ENCODE measurements at regions not wholly inside any gene's neighbourhood (a gene's known extent, or its start where the extent isn't known, plus 50 kb on each side); places are given as distances from the start of the nearest gene placed in this dataset.
"Not testable (repeated sequence)": the region's sequence is repeated elsewhere in the genome, so short reads cannot be mapped to it uniquely, and the experiment has no call there.

DNA sequence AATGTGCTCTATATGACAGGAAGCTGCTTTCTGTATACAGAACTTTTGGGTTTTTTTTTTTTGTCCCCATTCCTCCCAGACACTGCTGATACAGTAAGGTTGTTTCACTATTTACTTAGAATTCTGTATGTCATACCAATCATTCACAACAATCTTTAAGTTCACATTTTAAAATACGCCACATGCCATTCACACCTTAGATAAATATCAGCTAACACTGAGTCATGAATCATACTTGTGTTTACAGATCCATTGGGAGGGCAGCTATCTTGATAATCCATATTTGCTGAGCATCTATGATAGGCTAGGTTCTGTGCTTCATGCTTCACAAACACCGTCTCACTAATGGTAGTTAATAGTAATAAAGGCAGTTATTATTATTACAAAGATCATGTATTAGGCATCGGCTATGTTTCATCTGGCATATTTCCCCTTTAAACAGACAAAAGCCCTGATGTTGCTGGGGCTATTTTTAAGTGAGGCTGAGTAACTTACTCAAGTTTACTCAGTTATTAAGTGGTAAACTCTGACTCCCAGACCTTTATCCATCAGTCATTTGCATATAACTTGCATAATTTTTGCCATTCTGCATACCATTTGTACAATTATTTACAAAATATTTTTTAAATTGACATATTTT, 152.2 kb upstream of the HMHB1 start:
- DNase-seq = no peak

DNA sequence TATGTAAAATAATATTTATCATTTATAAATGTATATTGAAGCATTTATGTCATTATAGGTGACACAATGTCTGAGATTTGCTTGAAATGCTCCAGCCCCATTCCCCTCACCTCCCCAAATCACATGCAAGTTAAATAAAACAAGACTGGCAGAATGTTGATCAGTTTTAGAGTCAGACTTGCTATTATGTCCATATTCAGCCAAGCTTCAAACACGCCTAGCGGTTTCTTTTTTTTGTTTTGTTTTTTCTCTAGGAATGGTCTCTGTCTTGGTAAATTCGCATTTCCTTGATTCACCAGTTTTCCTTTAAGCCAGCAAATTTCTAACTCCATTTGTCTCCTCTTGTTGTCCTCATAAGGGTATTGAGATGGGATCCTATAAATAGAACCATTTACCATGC, 153.0 kb upstream of the HMHB1 start:
- DNase-seq = no peak

GRCh38 chr5:143657647-143658285, 154.2 kb upstream of the HMHB1 start:
- DNase-seq = no peak

GRCh38 chr5:143653766-143654282, 158.1 kb upstream of the HMHB1 start:
- no peak for DNase-seq

DNA sequence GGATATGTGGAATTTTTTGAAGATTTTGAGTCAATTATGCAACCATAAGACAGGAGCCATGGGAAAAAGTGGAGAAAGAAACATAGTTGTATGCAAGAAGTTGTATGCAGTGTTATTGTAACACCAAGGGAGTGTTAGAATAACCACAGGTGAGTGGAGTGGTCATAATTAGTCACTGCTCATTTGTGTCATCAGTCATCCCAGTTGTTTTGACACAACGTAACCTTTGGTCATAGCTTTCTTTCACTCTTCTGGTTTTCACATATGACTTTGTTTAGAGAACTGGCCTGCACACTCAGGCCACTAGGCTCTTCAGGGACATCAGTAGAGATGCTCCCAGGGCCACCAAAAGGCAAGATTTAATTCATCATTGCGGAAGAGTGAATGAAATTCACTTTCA, 158.7 kb upstream of the HMHB1 start:
- no peak for DNase-seq

DNA sequence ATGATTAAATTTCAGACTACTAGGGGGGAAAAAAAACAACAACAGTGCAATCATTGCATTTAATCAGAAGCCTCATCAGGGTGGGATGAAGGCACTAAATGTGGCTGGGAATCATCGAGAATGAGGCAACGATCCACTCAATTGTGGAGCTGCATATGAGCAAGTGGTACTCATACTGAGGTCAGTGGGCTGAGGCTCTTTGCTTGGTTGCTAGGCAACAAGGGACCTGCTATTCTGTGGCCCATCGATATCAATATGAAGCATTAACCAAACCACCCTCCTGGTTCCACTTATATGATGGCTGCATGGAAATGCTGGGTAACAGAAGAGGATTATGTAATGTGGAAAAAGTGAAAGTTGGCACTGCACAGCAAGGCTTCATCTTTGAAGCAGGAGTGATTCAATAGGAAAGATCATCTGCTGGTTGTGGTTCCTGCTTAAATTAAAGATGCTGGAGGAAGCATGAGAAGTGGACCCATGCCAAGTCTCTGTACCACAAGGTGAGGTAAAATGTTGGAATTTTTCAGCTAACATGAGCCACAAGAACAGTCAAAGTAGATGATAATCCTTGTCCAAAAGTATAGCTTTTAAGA, 159.8 kb upstream of the HMHB1 start:
- DNase-seq = no peak

DNA sequence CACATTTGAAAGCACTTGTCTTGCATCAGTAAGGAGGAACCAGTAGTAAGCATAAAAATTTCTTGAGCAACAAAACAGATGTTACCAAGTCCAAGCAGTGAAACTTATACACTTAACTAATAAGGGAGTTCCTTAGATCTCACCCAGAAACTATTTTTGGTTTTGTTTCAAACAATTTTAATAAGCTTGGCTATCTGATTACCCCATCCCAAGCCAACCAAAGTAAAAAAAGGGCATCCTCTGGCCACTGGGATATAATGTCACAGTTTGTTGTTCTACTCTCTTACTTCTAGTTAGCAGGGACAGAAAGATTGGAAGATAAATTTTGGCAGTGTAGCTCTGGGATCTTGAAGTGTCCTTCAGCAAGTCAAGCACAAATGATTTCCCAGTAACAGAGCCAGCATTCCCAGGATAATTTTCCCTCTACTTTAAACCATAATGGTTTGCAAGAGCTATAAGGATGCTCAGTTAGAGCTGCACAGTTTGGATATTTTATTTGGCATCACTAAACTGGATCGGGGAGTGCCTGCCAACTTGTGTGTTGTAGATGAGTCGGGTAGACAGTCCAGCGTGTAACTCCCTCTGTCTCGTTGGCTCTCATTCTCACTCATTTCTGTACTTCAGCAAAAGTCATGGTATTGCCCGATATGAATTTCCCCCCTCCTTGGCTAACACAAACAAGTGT, 161.9 kb upstream of the HMHB1 start:
- DNase-seq = no peak

DNA sequence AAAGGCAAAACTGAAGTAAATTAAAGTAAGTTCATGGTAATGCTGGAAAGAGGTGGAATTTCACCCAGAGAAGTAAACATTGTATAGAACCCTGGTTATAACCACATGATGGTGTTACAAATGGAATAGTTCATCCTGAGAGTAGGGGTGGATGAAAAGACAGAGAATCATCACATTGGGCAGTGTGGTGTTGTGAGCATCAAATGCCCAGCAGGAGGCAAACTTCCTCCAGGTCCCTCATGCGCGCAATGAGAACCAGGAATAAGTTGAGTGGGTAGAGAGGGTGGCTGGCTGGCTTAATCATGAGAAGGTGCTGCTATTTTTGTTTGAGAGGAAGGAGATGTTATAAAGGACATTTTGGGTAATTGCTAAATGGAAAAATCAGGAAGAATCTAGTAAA, 163.3 kb upstream of the HMHB1 start:
- DNase-seq = peak; percentile 3

- DNase-seq = no peak
These were observed 165.0 kb upstream of the HMHB1 start for GRCh38 chr5:143646961-143647360.

GRCh38 chr5:143645356-143645755, 166.6 kb upstream of the HMHB1 start:
- DNase-seq = no peak

DNA sequence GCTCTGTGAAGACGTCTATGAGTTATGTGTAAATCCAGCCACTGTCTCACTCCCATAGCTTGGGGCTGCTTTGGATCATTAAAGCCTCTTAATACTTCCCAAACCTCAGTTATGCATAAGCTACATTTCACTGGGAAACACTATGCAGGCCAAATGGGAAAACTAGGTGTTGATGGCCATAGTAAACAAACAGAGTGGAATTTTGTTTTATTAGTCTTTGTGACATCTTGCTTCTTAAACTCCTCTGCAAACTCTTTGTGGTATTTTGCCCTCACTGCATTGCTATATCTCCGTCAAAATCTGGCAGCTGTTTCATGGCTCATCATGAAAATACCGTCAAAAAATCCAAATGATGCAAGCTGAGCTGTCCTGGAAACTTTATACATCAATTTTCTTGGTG, 167.2 kb upstream of the HMHB1 start:
- no peak for DNase-seq

DNA sequence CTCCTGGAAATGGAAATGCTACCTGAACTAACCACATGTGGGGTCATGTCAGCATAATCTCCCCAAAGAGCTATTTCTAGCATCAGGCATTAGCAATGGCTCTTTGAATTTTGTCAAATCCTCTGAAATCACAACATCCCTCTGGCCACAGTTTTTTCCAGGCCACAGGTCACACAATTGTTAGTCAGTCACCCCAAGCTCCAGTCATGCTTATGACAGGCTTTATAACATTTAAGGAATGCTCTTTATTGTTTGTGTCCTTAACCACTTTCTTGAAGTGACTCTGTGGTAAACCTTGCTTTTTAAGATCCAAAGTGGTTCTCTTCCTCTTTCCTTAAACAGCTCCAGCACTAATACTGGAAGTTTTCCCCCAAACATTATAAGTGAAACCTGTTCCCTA, 169.2 kb upstream of the HMHB1 start:
- DNase-seq = no peak

- DNase-seq = no peak
These were observed 170.2 kb upstream of the HMHB1 start for GRCh38 chr5:143641549-143642355.

GRCh38 chr5:143638654-143639053, 173.3 kb upstream of the HMHB1 start:
- DNase-seq = no peak

GRCh38 chr5:143636931-143637528, 174.9 kb upstream of the HMHB1 start:
- DNase-seq = no peak

- no peak for DNase-seq
These were observed 176.1 kb upstream of the HMHB1 start for GRCh38 chr5:143635888-143636287.

- no peak for DNase-seq
These were observed 176.7 kb upstream of the HMHB1 start for GRCh38 chr5:143635146-143635752.

DNA sequence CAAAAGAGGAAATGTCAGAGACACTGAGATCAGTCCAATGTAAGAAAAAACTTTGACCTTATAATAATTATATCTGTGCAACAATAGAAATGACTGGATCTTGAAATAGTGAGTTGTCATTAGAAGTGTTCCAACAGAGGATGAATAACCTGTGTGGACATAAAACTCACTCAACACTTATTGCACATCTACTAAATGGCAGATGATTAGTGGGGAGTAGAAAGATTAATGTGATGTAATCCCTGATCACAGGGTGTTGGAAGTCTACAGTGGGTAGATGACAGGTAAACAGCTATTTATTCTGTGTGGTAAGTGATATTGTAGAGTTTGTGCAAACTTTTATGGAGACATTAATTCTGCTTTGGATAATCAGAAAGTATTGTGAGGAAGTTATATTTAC, 177.3 kb upstream of the HMHB1 start:
- DNase-seq = no peak

DNA sequence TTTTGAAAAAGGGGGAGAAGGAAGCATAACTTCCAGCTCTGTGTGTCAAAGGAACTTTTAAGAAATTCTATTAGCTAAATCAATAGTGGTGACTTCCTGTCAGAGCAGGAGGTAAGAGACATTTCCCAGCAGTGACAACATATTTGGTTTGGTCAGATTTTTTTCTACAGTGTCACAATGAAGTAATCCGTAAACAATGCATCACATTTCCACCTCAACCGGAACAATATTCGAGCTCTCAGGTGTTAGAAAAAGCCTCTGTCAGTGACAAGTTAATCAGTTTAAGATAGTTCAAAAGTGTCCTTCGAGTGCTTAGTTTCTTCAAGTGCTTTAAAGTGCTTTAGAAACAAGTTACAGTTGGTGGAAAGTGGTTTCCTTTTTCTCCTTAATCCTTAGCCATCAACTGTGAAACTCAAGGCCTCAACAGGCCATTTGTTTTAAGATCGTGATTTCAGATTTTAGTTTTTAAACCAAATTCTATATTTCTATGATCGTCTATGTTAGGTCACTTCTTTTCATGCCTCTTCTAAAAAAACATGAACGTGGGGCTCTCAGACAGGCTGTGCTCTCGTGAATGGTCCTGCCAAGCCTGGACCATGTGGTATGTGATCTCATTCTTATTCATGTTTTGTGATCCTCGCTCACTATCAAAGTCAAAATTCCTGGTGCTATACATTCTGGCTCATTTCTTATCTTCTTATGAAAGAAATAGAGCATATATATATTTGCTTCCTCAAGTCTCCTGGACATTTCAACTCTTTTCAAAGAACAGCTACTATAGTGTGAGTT, 181.9 kb upstream of the HMHB1 start:
- DNase-seq = no peak

DNA sequence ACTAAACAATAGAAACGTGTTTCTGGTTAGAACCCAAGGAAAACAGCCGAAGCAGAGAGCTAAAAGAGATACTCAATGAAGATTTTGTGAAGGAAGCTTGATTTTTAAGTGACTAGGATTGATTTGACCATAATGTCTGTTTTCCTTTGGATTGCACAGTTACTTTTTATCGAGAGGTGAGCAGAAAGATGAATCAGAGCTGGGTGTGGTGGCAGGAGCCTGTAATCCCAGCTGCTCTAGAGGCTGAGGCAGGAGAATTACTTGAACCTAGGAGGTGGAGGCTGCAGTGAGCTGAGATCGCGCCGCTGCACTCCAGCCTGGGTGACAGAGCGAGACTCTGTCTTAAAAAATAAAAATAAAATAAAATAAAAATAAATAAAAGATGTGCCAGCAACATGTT, 186.9 kb upstream of the HMHB1 start:
- DNase-seq = not testable (repeated sequence)

DNA sequence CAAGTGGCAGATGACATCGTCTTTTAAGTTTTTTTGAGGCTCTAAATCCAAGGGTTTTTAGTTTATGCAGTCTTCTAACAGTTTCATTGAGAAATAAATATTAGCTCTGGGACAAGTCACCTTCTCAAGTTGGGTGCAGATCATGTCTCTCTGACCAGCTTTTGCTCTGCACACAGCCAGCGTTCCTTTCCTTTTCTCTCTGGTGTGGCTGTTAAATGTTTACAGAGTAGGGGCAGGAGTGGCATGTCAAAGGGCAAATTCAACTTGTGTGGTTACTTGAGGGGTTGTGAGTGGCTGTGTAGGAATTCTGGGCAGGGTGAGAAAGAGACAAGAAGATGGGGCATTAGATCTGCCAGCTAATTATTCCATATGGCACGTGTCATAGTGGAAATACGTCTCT, 187.5 kb upstream of the HMHB1 start:
- DNase-seq = no peak
